ENCODE measurements at regions not wholly inside any gene's neighbourhood (a gene's known extent, or its start where the extent isn't known, plus 50 kb on each side); places are given as distances from the start of the nearest gene placed in this dataset.
"Not testable (repeated sequence)": the region's sequence is repeated elsewhere in the genome, so short reads cannot be mapped to it uniquely, and the experiment has no call there.

GRCh38 chr12:111247083-111247783 is 121.7 kb downstream of the PHETA1 start:
- DNase-seq, result no peak

GRCh38 chr12:111246477-111247011 is 122.4 kb downstream of the PHETA1 start:
- no peak for DNase-seq

DNA sequence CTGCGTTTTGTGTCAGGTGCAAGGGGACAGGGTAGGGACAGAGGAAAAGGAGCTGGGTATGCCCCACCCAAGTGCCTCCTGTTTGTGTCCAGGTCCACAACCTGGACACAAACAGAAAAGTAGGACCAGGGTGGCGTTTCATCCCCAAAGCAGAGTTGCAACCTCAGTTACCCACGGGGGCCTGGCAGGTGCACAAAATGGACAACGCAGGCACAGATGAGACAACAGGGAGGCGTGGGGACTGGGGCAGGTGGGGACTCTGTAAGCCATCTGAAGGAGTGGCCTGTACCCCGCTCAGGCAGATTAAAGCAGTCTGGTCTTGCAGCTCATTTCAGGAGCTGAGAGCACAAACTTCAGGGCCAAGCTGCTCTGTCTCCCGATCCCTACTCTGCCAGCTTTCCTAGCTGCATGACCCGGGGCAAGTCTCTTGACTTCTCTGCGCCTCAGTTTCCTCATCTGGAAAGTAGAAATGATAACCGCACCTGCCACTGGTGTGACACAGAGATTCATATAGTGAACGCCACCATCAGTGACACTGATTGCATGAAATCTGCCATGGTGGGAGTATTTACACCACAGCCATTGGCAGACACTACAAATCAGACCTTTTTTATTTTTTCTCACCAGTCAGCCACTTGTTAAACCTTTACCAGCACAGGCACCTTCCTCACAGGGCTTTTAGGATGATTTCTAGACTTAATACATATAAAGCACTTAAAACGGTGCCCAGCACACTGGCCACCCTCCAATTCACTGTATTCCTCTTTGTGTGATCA is 123.0 kb downstream of the PHETA1 start:
- no peak for DNase-seq

DNA sequence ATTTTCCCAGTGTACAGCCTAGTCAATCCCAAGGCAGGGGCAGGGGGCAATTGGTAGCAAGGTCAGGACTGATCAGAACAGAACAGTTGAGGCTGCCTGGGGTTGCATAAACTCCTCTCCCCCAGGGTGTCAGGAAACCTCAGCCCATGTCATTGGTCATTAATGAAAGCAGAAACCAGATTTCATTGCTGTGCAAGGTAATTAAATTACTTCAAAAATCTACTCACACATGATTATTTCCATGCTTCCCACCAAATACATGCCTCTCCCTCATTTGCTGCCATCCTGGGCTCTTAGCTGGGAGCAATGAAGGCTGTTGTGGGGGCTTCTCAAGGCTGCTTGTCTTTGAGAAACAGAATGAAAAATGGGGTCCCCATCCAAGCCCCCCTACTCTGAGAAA is 124.2 kb downstream of the PHETA1 start:
- DNase-seq, result no peak

GRCh38 chr12:111242817-111243216 is 126.1 kb downstream of the PHETA1 start:
- not testable (repeated sequence) for DNase-seq

GRCh38 chr12:111242184-111242583 is 126.7 kb downstream of the PHETA1 start:
- DNase-seq, result no peak

GRCh38 chr12:111240374-111240773 is 128.5 kb downstream of the PHETA1 start:
- no peak for DNase-seq

DNA sequence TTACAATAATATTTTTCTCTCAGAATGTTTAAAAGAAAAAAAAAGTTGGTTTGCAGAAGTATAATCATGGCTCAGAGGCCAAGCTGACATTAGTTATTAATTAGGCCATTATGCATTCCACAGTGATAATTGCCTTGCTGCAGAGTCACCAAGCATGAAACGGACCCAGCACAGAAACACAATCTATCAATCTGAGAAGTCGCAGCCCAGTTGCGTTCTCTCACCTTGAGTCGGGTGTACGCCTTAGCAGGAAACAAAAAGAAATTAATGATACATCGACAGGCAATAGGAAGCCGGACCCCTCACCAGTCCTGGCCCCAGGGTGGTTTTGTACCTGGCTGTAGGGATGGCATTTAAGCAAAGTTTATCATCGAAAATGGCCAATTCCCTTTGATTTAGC is 129.7 kb downstream of the PHETA1 start:
- DNase-seq, result no peak

- DNase-seq, result no peak
These were observed 130.7 kb downstream of the PHETA1 start for GRCh38 chr12:111238075-111238734.

- not testable (repeated sequence) for DNase-seq
These were observed 134.4 kb downstream of the PHETA1 start for GRCh38 chr12:111234491-111234890.

DNA sequence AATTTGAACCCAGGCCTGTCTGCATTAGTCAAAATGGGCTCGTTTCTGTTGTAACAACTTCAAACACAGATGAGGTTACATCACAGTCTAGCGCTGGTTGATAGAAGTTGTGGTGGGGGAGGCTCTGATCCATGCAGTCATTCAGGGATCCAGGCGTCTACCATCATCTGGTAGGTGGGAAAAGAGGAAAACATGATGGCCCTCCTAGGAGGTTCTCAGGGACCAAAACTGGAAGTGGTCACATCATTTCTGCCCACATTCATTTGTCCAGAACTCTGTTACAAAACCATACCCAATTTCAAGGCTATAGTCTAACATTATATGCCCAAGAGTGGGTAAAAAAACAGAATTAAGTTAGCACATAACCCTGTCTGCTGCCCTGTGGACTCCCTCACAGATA is 135.1 kb downstream of the PHETA1 start:
- DNase-seq, result no peak

GRCh38 chr12:111230649-111231048 is 138.2 kb downstream of the PHETA1 start:
- no peak for DNase-seq

DNA sequence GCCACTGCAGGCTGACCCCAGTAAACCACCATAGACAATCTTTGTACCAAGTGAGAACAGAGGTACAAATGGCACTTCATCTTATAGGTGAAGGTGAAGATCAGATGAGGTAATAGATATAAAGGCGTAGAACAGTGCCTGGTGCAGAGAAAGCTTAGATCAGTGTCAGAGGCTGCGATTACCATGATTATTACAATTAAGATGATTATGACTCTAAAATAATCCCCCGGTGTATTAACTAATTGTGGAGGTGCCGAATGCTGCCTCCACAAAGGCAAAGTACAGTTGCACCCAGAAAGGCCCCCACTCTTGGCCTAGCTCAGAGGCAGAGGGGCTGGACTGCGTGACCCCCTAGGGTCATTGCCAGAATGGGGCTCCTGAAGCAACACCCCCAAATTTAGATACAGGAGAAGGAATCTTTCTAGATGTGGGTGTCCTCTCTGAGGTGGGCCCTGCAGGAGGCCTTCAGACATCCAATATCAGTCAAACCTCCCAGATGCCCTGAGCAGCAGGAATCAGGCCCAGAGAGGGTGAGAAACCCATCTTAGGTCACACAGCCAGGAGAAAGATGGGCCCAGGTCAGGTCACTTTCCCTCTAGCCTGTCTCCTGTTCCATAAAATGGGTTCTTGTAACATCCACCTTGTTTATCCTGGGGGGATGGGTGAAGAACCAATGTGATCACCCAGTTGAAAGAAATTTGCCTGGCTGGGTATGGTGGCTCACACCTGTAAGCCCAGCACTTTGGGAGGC is 139.8 kb downstream of the PHETA1 start:
- DNase-seq, result no peak

DNA sequence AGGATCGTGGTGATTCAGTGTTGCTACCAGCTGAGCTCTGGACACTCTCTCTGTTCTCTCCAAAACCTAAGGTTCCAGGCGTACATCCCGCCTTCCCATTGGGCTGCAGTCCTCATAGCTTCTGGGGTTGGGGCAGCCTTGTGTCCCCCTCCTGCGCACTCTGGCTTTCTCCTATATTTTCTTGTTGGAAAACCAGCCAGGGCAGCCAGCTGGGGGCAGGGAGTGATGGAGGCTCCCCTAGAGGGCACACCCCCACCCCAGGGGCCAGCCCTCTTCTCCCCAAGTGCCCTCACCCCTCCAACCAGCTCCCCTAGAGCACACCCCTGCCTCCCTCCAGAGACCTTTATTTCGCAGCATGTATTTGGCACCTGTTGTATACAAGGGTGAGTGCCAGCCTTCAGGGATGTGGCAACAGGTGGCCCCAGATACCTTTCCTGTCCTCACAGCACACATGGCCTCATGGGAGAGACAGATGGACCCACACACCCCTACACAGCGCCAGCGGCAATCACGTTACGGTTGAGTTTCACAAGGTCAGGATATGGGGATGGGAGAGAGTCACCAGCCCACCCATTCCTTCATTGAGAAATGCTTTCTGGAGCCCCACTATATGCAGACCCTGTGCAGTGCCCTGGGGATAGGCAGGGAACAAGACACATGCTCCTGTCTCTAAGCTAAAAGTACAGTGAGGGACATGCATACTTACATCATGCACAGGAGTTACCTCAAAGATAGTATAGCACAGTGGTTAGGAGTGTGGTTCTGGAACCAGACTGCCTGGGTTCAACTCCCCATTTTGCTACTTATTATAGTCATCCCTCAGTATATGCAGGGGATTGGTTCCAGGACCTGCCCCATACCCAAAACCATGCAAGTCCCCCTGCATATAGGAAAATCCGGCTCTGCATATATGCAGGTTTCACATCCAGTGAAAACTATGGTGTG is 141.1 kb downstream of the PHETA1 start:
- DNase-seq, result no peak

DNA sequence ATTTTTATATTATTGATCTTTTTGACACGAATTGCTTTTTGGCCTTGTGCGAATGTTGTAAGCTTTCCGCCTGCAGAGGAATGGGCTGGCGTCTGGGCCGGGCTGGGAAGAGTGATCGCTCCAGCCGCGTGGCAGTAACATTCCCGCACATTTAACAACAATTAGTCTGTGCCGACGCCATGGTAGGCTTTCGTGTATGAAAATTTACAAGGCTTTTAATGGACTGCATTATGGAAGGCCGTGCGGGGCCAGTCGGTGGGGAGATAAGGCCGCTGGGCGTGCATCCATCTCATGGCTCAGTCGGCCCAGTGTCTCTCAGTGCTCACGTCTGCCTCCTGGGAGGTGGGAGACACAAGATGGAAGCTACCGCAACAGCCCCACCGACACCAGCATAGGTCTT is 142.2 kb downstream of the PHETA1 start:
- DNase-seq, result no peak

DNA sequence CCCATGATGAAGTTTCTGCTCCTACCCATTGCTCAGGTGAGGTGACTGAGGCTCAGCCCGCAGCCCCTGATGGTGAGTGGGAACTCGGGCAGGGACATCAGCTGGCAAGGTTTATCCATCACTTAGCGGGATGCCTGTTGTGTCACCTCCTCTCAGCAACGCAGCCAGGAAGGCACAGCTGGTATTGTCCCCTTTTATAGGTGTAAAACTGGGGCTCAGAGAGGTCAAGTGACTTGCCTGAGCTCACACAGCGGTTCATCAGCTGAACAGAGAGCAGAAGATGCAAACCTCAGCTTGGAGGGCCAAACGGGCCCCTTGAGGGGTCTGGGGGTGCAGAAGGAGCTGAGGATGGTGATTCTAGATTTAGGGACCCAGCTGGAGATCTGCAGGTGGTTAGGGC is 143.6 kb downstream of the PHETA1 start:
- DNase-seq, result no peak

DNA sequence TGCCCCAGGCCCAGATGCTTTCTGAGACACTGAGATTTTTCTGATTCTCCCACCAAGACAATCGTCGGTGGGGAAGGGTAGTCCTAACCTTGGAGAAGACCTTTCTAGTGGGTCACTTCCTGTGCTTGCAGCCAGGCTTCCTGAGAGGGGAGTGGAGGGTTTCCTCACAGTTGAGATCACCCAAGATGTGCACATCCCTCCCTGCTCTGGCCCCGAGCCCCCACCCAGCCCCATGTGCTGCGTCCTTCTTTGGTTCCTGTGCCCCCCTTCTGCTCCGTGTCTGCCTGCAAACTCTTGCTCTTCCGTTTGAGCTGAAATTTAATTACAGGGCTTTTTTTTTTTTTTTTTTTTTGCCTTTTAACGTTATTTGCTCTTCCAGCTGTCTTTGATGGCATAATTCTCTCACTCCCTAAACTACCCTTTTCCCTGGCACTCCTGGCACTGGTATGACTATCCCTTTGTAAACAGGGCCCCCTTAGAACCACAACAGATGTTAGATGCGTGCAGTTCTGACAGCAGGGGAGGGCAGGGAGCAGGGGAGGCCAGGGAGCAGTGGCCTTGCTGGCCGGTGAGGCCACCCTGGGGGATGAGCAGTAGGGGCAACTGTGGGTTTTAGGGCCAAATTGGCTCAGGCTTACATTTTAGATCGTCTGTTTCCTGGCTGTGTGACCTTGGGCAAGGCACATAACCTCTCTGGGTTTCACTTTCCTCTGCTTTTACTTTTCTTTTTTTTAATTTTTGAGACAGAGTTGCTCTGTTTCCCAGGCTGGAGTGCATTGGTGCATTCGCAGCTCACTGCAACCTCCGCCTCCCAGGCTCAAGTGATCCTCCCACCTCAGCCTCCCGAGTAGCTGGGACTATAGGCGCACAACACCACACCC is 144.5 kb downstream of the PHETA1 start:
- DNase-seq, result no peak

DNA sequence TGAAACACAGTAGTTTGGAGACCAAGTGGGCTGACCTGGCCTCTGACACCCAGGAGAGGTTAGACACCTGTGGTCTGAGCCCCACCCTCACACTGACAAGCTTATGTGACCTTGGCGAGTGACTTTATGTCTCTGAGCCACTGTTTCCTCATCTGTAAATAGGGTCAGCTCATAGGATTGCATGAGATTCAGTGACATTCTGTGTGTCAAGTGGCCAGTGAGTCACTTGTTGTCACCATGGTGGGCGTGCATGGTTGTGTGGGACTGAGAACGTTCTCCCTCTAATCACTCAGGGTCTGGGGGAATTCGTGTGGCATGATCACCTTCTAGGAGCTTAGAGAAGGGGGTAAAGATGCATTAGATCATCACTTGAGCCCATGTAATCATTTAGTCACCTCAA is 146.4 kb downstream of the PHETA1 start:
- no peak for DNase-seq

DNA sequence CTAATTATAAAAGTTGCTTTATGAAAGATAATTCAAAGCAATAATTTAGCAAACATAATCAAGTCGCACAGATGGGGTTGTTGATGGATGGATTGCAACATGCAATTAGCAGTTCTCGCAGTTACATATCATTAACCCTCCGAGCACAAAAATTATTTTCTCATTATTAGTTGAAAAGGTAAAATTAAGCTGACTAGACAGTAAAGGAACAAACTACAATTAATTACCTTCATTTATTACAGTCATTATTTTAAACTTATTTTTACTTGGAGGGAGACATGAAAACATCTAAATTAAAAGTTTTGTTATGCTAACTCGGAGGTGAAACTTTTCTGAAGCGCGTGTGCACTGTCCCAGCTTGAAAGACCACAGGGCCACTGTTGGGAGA is 146.9 kb downstream of the PHETA1 start:
- no peak for DNase-seq
